GM12878 (cell line): ENCODE measurements at regions not wholly inside any gene's neighbourhood (a gene's known extent, or its start where the extent isn't known, plus 50 kb on each side); places are given as distances from the start of the nearest gene placed in this dataset.

Experiments used
- ATAC-seq: fragments of 200-7000 bp; cut with Tn5 transposase; 3 replicates; pipeline ENCODE4 v1.9.1; 2020; ENCODE audit warnings: mild to moderate bottlenecking, moderate library complexity
- BruUV-seq: library from RNA; stranded (reverse); fragments of 400-500 nt; replicated peaks from 2 replicates; lab custom pipeline; 2021; lab: Mats Ljungman, UMichigan
- CTCF ChIA-PET: fragments of 300-600 bp; sonication (Branson Sonifier 250); formaldehyde crosslinking; extraction: SDS; loops from one replicate; lab custom pipeline; 2021; ENCODE audit warnings: inconsistent platforms; lab: Yijun Ruan, JAX
- POLR2A ChIA-PET: fragments of 350-600 bp; formaldehyde crosslinking; extraction: SDS; loops from one replicate; lab custom pipeline; 2021; ENCODE audit warnings: inconsistent platforms; lab: Charles Lee
- RAD21 ChIA-PET: fragments of 300-600 bp; sonication (Branson Sonifier 250); formaldehyde crosslinking; loops from one replicate; lab custom pipeline; 2023; ENCODE audit warnings: antibody characterized with exemption; ENCODE audit not compliant: unreplicated experiment; lab: Charles Lee
- SMC1A ChIA-PET: fragments of 300-600 bp; sonication (Branson Sonifier 250); formaldehyde crosslinking; loops from one replicate; lab custom pipeline; 2023; ENCODE audit not compliant: unreplicated experiment, uncharacterized antibody; lab: Charles Lee
- DNase-seq: peaks from one replicate; pipeline ENCODE4 v3.0.0-alpha.2; 2011; ENCODE audit warnings: low read depth, low spot score
- FAIRE-seq: peaks from 3 replicates; lab custom pipeline; 2011; peaks lifted over from hg19 to GRCh38; lab: Jason Lieb, UNC
- H2AFZ ChIP-seq: 2 replicates; pipeline ENCODE4 v1.6.0; 2011; ENCODE audit warnings: low read depth, low read length, control low read depth; ENCODE audit not compliant: control insufficient read depth
- H3K27ac ChIP-seq: 2 replicates; pipeline ENCODE4 v1.5.1; 2011; ENCODE audit warnings: control low read depth; ENCODE audit not compliant: control insufficient read depth, insufficient read depth
- H3K27me3 ChIP-seq, 2 experiments: replicated peaks in 1 of 2; 2 replicates each; pipeline versions ENCODE4 v1.6.0 to v1.6.1; 2011; ENCODE audit warnings: low read length in 1 of 2; ENCODE audit not compliant: control insufficient read depth in 2 of 2, insufficient read depth in 2 of 2
- H3K36me3 ChIP-seq, 2 experiments: 2 replicates each; pipeline ENCODE4 v1.5.1; 2011; ENCODE audit warnings: low read length in 1 of 2; ENCODE audit not compliant: control insufficient read depth in 2 of 2, insufficient read depth in 2 of 2
- H3K4me1 ChIP-seq: 2 replicates; pipeline ENCODE4 v1.6.1; 2011; ENCODE audit warnings: mild to moderate bottlenecking, low read length, moderate library complexity, mixed read lengths; ENCODE audit not compliant: control insufficient read depth, insufficient read depth
- H3K4me2 ChIP-seq: 2 replicates; pipeline ENCODE4 v1.6.0; 2011; ENCODE audit warnings: control low read depth; ENCODE audit not compliant: control insufficient read depth, insufficient read depth
- H3K4me3 ChIP-seq: fragments of 200-600 bp; sonication (generic); 2 replicates; pipeline ENCODE4 v1.5.1; 2016
- H3K79me2 ChIP-seq: 2 replicates; pipeline ENCODE4 v1.6.0; 2011; ENCODE audit warnings: low read length; ENCODE audit not compliant: control insufficient read depth, insufficient read depth
- H3K9ac ChIP-seq: 2 replicates; pipeline ENCODE4 v1.8.0; 2011; ENCODE audit warnings: low read length, control low read depth, mixed read lengths; ENCODE audit not compliant: control insufficient read depth, insufficient read depth
- H3K9me3 ChIP-seq: replicated peaks from 3 replicates; pipeline ENCODE4 v1.5.1; 2011; ENCODE audit warnings: mild to moderate bottlenecking, low read length; ENCODE audit not compliant: control insufficient read depth, insufficient read depth
- H4K20me1 ChIP-seq: 2 replicates; pipeline ENCODE4 v1.6.0; 2011; ENCODE audit not compliant: control insufficient read depth, insufficient read depth
- BCL11A ChIP-seq: IDR thresholded peaks from 2 replicates; pipeline ENCODE4 v1.6.1; 2011; ENCODE audit warnings: low read depth, low read length
- BCL3 ChIP-seq: IDR thresholded peaks from 2 replicates; pipeline ENCODE4 v1.6.1; 2011; ENCODE audit warnings: borderline replicate concordance, low read depth, mild to moderate bottlenecking, moderate library complexity, low read length; ENCODE audit not compliant: insufficient read depth, poor library complexity, severe bottlenecking
- CHD1 ChIP-seq: IDR thresholded peaks from 2 replicates; pipeline ENCODE4 v1.6.1; 2012; ENCODE audit warnings: low read depth, low read length, improper control_type of control experiment
- CHD2 ChIP-seq: IDR thresholded peaks from 2 replicates; pipeline ENCODE4 v1.6.1; 2011; ENCODE audit warnings: low read depth, low read length, improper control_type of control experiment, borderline replicate concordance
- E2F8 ChIP-seq: fragments of 450-650 bp; IDR thresholded peaks from 2 replicates; pipeline ENCODE4 v1.6.1; 2018; ENCODE audit warnings: mild to moderate bottlenecking, low read depth, moderate library complexity; ENCODE audit not compliant: partially characterized antibody
- E4F1 ChIP-seq: fragments of 450-650 bp; IDR thresholded peaks from 2 replicates; pipeline ENCODE4 v1.6.1; 2018; ENCODE audit warnings: borderline replicate concordance, mild to moderate bottlenecking; ENCODE audit not compliant: partially characterized antibody
- HDAC2 ChIP-seq: fragments of 200-600 bp; sonication (generic); IDR thresholded peaks from 2 replicates; pipeline ENCODE4 v1.6.1; 2017
- KDM1A ChIP-seq: fragments of 200-600 bp; sonication (generic); IDR thresholded peaks from 2 replicates; pipeline ENCODE4 v1.6.1; 2016; ENCODE audit warnings: borderline replicate concordance
- SUZ12 ChIP-seq: fragments of 200-600 bp; sonication (generic); IDR thresholded peaks from one replicate; pipeline ENCODE4 v1.6.1; 2018; ENCODE audit warnings: antibody characterized with exemption, mild to moderate bottlenecking; ENCODE audit not compliant: unreplicated experiment
- WRNIP1 ChIP-seq: IDR thresholded peaks from 2 replicates; pipeline ENCODE4 v1.6.1; 2011; ENCODE audit warnings: low read depth, low read length, improper control_type of control experiment, borderline replicate concordance
- ZBED1 ChIP-seq: IDR thresholded peaks from 2 replicates; pipeline ENCODE4 v1.6.1; 2016; ENCODE audit warnings: borderline replicate concordance
- WGBS: methylation state at CpG from one replicate; pipeline ENCODE4 v1.1.6; 2016; ENCODE audit warnings: low lambda C conversion rate; ENCODE audit not compliant: insufficient replicate concordance, insufficient coverage; ENCODE audit errors: missing lambda C conversion rate; 5-methylcytosine and 5-hydroxymethylcytosine counted together
- in situ Hi-C: fragments of 300-500 bp; cut with MboI; formaldehyde crosslinking; loops from 9 replicates; pipeline ENCODE4 v1.14.3; 2018; ENCODE audit warnings: mixed read lengths
- intact Hi-C: fragments of 100-400 bp; cut with micrococcal nuclease; formaldehyde crosslinking; loops from one replicate; pipeline ENCODE4 v1.14.2; 2022; ENCODE audit not compliant: unreplicated experiment

GRCh38 chr16:65576631-65577030 is 454.8 kb upstream of the CDH11 start:
- DNase-seq (no peak), FAIRE-seq (no peak), ATAC-seq (no peak)
- no peaks in the 10 kb centered on the region for H3K36me3 ChIP-seq
- WGBS, result 64% methylated on average over 8 of the region's 10 CpGs
- no peaks in the 10 kb centered on the region for H3K27me3 ChIP-seq
- H3K27ac ChIP-seq, result no peak overlapping the region
- ChIA-PET RAD21 (no interaction called here), POLR2A (no interaction called here), CTCF (no interaction called here), SMC1A (no interaction called here)
- no TSS peak for BruUV-seq
- TF ChIP-seq BCL3 (no peak), HDAC2 (no peak)
- H3K4me2 ChIP-seq, result no peak overlapping the region
- no peaks in the 10 kb centered on the region for H4K20me1 ChIP-seq
- no peaks in the 10 kb centered on the region for H3K4me1 ChIP-seq
- H3K9ac ChIP-seq, result no peak overlapping the region
- in situ Hi-C loops (no loop called here), intact Hi-C loops (no loop called here)
- no peaks in the 10 kb centered on the region for H3K79me2 ChIP-seq
- no peaks in the 10 kb centered on the region for H3K9me3 ChIP-seq
- H2AFZ ChIP-seq, result no peak overlapping the region
- no peak overlapping the region for H3K4me3 ChIP-seq

GRCh38 chr16:65576139-65576538 is 454.3 kb upstream of the CDH11 start:
- in situ Hi-C loops, result no loop called here
- no peak overlapping the region for H3K4me3 ChIP-seq
- WGBS, result 37% methylated on average over 11 of the region's 11 CpGs
- ChIA-PET CTCF (no interaction called here), POLR2A (no interaction called here), SMC1A (no interaction called here)
- DNase-seq, result no peak
- no peak for ATAC-seq
- FAIRE-seq, result no peak
- no peak overlapping the region for H2AFZ ChIP-seq
- H3K4me2 ChIP-seq, result no peak overlapping the region
- H3K9me3 ChIP-seq, result no peaks in the 10 kb centered on the region
- H3K27ac ChIP-seq, result no peak overlapping the region
- intact Hi-C loops, result no loop called here
- no peaks in the 10 kb centered on the region for H3K79me2 ChIP-seq
- no peaks in the 10 kb centered on the region for H4K20me1 ChIP-seq
- no TSS peak for BruUV-seq
- no peak overlapping the region for H3K9ac ChIP-seq
- TF ChIP-seq E4F1 (no peak), SUZ12 (no peak), E2F8 (no peak), KDM1A (no peak), ZBED1 (no peak), WRNIP1 (no peak), CHD1 (no peak), BCL11A (no peak), CHD2 (no peak; the same call in 1 of the 2 replicates)
- TF ChIP-seq, all 136 proteins: peak for 0
- no peaks in the 10 kb centered on the region for H3K36me3 ChIP-seq
- no peaks in the 10 kb centered on the region for H3K27me3 ChIP-seq
- no peaks in the 10 kb centered on the region for H3K4me1 ChIP-seq
- RAD21 ChIA-PET, result no interaction called here
